Liver (tissue), 8 donors: ENCODE measurements at regions not wholly inside any gene's neighbourhood (a gene's known extent, or its start where the extent isn't known, plus 50 kb on each side); places are given as distances from the start of the nearest gene placed in this dataset.

ENCODE experiments used
- DNase-seq: peaks from one replicate; pipeline ENCODE4 v3.0.0-alpha.2; 2017; ENCODE audit warnings: low spot score
- H3K27ac ChIP-seq, 2 donors: one replicate each; pipeline ENCODE4 v1.7.0; 2013; ENCODE audit warnings: inconsistent platforms in 2 of 2, low read length in 2 of 2, control low read depth in 1 of 2, low read depth in 1 of 2, mild to moderate bottlenecking in 1 of 2
- H3K27me3 ChIP-seq, 4 donors: one replicate each; pipeline versions ENCODE4 v1.6.1 to v1.7.0; 2013; ENCODE audit warnings: low read length in 3 of 4, inconsistent platforms in 1 of 4, mild to moderate bottlenecking in 1 of 4, moderate library complexity in 1 of 4; ENCODE audit not compliant: control insufficient read depth in 4 of 4, insufficient read depth in 4 of 4
- H3K36me3 ChIP-seq, 4 donors: one replicate each; pipeline versions ENCODE4 v1.6.1 to v1.7.0; 2013; ENCODE audit warnings: low read length in 3 of 4, mild to moderate bottlenecking in 3 of 4, low read depth in 1 of 4, moderate library complexity in 1 of 4; ENCODE audit not compliant: control insufficient read depth in 4 of 4, insufficient read depth in 3 of 4
- H3K4me1 ChIP-seq, 4 donors: one replicate each; pipeline versions ENCODE4 v1.6.1 to v1.7.0; 2013; ENCODE audit warnings: low read length in 3 of 4, mild to moderate bottlenecking in 3 of 4, moderate library complexity in 1 of 4; ENCODE audit not compliant: control insufficient read depth in 4 of 4, insufficient read depth in 4 of 4
- H3K4me3 ChIP-seq, 3 donors: one replicate each; pipeline versions ENCODE4 v1.6.1 to v1.7.0; 2013; ENCODE audit warnings: low read length in 3 of 3, control low read depth in 1 of 3, low read depth in 1 of 3, mild to moderate bottlenecking in 1 of 3
- H3K9ac ChIP-seq, 2 donors: one replicate each; pipeline ENCODE4 v1.7.0; 2013; ENCODE audit warnings: low read length in 2 of 2, mild to moderate bottlenecking in 2 of 2, moderate library complexity in 2 of 2, control low read depth in 1 of 2, low read depth in 1 of 2
- H3K9me3 ChIP-seq, 4 donors: one replicate each; pipeline versions ENCODE4 v1.6.1 to v1.7.0; 2013; ENCODE audit warnings: low read length in 3 of 4; ENCODE audit not compliant: control insufficient read depth in 4 of 4
- EGR1 ChIP-seq, 2 donors: IDR thresholded peaks; 2 replicates each; pipeline ENCODE4 v1.6.1; 2016 to 2018; ENCODE audit warnings: antibody characterized with exemption in 2 of 2, low read depth in 2 of 2
- FOXA1 ChIP-seq: IDR thresholded peaks from 2 replicates; pipeline ENCODE4 v1.6.1; 2016; ENCODE audit warnings: antibody characterized with exemption
- FOXA2 ChIP-seq: IDR thresholded peaks from 2 replicates; pipeline ENCODE4 v1.6.1; 2016; ENCODE audit warnings: antibody characterized with exemption
- GABPA ChIP-seq, 2 donors: IDR thresholded peaks in 1 of 2; conservative IDR thresholded peaks in 1 of 2; 2 replicates each; pipeline ENCODE4 v1.6.1; 2016; ENCODE audit warnings: antibody characterized with exemption in 2 of 2, mild to moderate bottlenecking in 1 of 2, moderate library complexity in 1 of 2
- HNF4G ChIP-seq: IDR thresholded peaks from 2 replicates; pipeline ENCODE4 v1.6.1; 2016; ENCODE audit warnings: antibody characterized with exemption
- JUND ChIP-seq, 2 donors: IDR thresholded peaks; 2 replicates each; pipeline ENCODE4 v1.6.1; 2016; ENCODE audit warnings: antibody characterized with exemption in 2 of 2
- MAX ChIP-seq: IDR thresholded peaks from 2 replicates; pipeline ENCODE4 v1.6.1; 2016; ENCODE audit warnings: antibody characterized with exemption
- NR2F2 ChIP-seq: IDR thresholded peaks from 2 replicates; pipeline ENCODE4 v1.6.1; 2016; ENCODE audit warnings: antibody characterized with exemption
- RAD21 ChIP-seq, 2 donors: IDR thresholded peaks; 2 replicates each; pipeline ENCODE4 v1.6.1; 2016; ENCODE audit warnings: antibody characterized with exemption in 2 of 2, mild to moderate bottlenecking in 2 of 2
- REST ChIP-seq: IDR thresholded peaks from 2 replicates; pipeline ENCODE4 v1.6.1; 2016; ENCODE audit warnings: antibody characterized with exemption, mild to moderate bottlenecking
- RXRA ChIP-seq, 2 donors: IDR thresholded peaks; 2 replicates each; pipeline ENCODE4 v1.6.1; 2017 to 2018; ENCODE audit warnings: antibody characterized with exemption in 2 of 2, mild to moderate bottlenecking in 1 of 2
- SP1 ChIP-seq: IDR thresholded peaks from 2 replicates; pipeline ENCODE4 v1.6.1; 2018; ENCODE audit warnings: antibody characterized with exemption, mild to moderate bottlenecking
- TAF1 ChIP-seq: conservative IDR thresholded peaks from 2 replicates; pipeline ENCODE4 v1.6.1; 2016; ENCODE audit warnings: antibody characterized with exemption, mild to moderate bottlenecking
- YY1 ChIP-seq: IDR thresholded peaks from 2 replicates; pipeline ENCODE4 v1.6.1; 2016; ENCODE audit warnings: antibody characterized with exemption, mild to moderate bottlenecking
- WGBS: extraction: QIAGEN DNeasy Blood & Tissue Kit; methylation state at CpG from one replicate; pipeline ENCODE4 v1.1.7; 2013; 5-methylcytosine and 5-hydroxymethylcytosine counted together
- TF ChIP-seq, protein P1 (sequence below): IDR thresholded peaks from 2 replicates; pipeline ENCODE4 v1.6.1; 2016; ENCODE audit warnings: antibody characterized with exemption
- TF ChIP-seq, protein P2 (sequence below): fragments of 150-350 bp; IDR thresholded peaks from 2 replicates; pipeline ENCODE4 v1.5.1; 2017; ENCODE audit warnings: improper control_type of control experiment, low read depth, low read length; ENCODE audit not compliant: missing input control
- donor health status: healthy.
- donor health status: healthy.
- donor health status: healthy.
- donor health status: healthy.
- donor health status: healthy.

- no peak for TF ChIP-seq SP1
These were observed 109.8 kb downstream of the DUSP10 start (continued) for GRCh38 chr1:221632072-221632471.

- TF ChIP-seq REST: no peak
- no peak for TF ChIP-seq GABPA (IDR thresholded peaks at IDR 0.05 in 1 of 2, conservative IDR thresholded peaks at IDR 0.05 in 1 of 2)
- no peak for TF ChIP-seq FOXA2
- no peak for TF ChIP-seq NR2F2
- TF ChIP-seq YY1: no peak
- Histone ChIP-seq H3K27me3 (no peaks in the 10 kb centered on the region), H3K36me3 (no peaks in the 10 kb centered on the region), H3K4me1 (no peaks in the 10 kb centered on the region), H3K9me3 (no peaks in the 10 kb centered on the region), H3K9ac (no peak overlapping the region), H3K27ac (no peak overlapping the region), H3K4me3 (no peak overlapping the region)
- 93% methylated on average over 5 of the region's 5 CpGs for WGBS
- DNase-seq: no peak
These were observed 108.0 kb downstream of the DUSP10 start for GRCh38 chr1:221633841-221634409.

GRCh38 chr1:221634606-221635005, 107.3 kb downstream of the DUSP10 start:
- WGBS: 70% methylated on average over 2 of the region's 2 CpGs

More at GRCh38 chr1:221634606-221635005, 107.3 kb downstream of the DUSP10 start:
- no peaks in the 10 kb centered on the region for H3K4me1 ChIP-seq
- no peaks in the 10 kb centered on the region for H3K36me3 ChIP-seq
- no peak overlapping the region for H3K27ac ChIP-seq
- H3K4me3 ChIP-seq: no peak overlapping the region
- H3K9ac ChIP-seq: no peak overlapping the region
- no peaks in the 10 kb centered on the region for H3K27me3 ChIP-seq
- no peaks in the 10 kb centered on the region for H3K9me3 ChIP-seq
- DNase-seq: no peak
- TF ChIP-seq REST (no peak), HNF4G (no peak), RAD21 (IDR thresholded peaks at IDR 0.05) (no peak), SP1 (no peak), TAF1 (no peak), RXRA (IDR thresholded peaks at IDR 0.05) (no peak), FOXA1 (no peak), EGR1 (IDR thresholded peaks at IDR 0.05; ENCODE audit: low read depth in 2 of 2) (no peak), MAX (no peak), JUND (IDR thresholded peaks at IDR 0.05) (no peak)
- TF ChIP-seq, protein P1, sequence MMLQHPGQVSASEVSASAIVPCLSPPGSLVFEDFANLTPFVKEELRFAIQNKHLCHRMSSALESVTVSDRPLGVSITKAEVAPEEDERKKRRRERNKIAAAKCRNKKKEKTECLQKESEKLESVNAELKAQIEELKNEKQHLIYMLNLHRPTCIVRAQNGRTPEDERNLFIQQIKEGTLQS: no peak
- TF ChIP-seq, protein P2, sequence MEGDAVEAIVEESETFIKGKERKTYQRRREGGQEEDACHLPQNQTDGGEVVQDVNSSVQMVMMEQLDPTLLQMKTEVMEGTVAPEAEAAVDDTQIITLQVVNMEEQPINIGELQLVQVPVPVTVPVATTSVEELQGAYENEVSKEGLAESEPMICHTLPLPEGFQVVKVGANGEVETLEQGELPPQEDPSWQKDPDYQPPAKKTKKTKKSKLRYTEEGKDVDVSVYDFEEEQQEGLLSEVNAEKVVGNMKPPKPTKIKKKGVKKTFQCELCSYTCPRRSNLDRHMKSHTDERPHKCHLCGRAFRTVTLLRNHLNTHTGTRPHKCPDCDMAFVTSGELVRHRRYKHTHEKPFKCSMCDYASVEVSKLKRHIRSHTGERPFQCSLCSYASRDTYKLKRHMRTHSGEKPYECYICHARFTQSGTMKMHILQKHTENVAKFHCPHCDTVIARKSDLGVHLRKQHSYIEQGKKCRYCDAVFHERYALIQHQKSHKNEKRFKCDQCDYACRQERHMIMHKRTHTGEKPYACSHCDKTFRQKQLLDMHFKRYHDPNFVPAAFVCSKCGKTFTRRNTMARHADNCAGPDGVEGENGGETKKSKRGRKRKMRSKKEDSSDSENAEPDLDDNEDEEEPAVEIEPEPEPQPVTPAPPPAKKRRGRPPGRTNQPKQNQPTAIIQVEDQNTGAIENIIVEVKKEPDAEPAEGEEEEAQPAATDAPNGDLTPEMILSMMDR: no peak
